Stomach (tissue), 4 donors: ENCODE measurements at regions not wholly inside any gene's neighbourhood (a gene's known extent, or its start where the extent isn't known, plus 50 kb on each side); places are given as distances from the start of the nearest gene placed in this dataset.
"Not testable (repeated sequence)": the region's sequence is repeated elsewhere in the genome, so short reads cannot be mapped to it uniquely, and the experiment has no call there.

Experiments
- CTCF ChIP-seq, 7 experiments: fragments of 450-650 bp in 4 of 7; fragments of 200-600 bp in 3 of 7; sonication (generic) in 3 of 7; IDR thresholded peaks; one replicate each; pipeline ENCODE4 v1.5.1; 2016 to 2019; ENCODE audit warnings: antibody characterized with exemption in 7 of 7, control low read depth in 2 of 7, mild to moderate bottlenecking in 1 of 7
- EP300 ChIP-seq: sonication (generic); formaldehyde crosslinking; IDR thresholded peaks from one replicate; pipeline ENCODE4 v1.6.1; 2017; ENCODE audit warnings: antibody characterized with exemption
- POLR2A ChIP-seq, 4 donors: fragments of 450-650 bp; IDR thresholded peaks; one replicate each; pipeline ENCODE4 v1.6.1; 2016; ENCODE audit warnings: antibody characterized with exemption in 4 of 4, control low read depth in 2 of 4, mild to moderate bottlenecking in 1 of 4, moderate library complexity in 1 of 4
- POLR2AphosphoS5 ChIP-seq, 3 donors: sonication (generic); formaldehyde crosslinking; IDR thresholded peaks; one replicate each; pipeline ENCODE4 v1.6.1; 2016; ENCODE audit warnings: antibody characterized with exemption in 3 of 3

GRCh38 chrX:139341855-139342593 lies 188.5 kb upstream of the F9 start:
- not testable (repeated sequence) for TF ChIP-seq CTCF (IDR thresholded peaks at IDR 0.05); POLR2AphosphoS5 (IDR thresholded peaks at IDR 0.05); EP300; POLR2A (IDR thresholded peaks at IDR 0.05)
